Calu3 (cell line): ENCODE measurements at regions not wholly inside any gene's neighbourhood (a gene's known extent, or its start where the extent isn't known, plus 50 kb on each side); places are given as distances from the start of the nearest gene placed in this dataset.

Experiments
- BruUV-seq: library from RNA; stranded (reverse); fragments of 400-500 nt; replicated peaks from 2 replicates; lab custom pipeline; 2021; lab: Mats Ljungman, UMichigan
- CTCF ChIA-PET: fragments of 300-600 bp; sonication (Branson Sonifier 250); formaldehyde crosslinking; loops from one replicate; lab custom pipeline; 2022; ENCODE audit warnings: antibody characterized with exemption; lab: Charles Lee
- DNase-seq: peaks from one replicate; pipeline ENCODE4 v3.0.0; 2022
- H3K27ac Mint-ChIP-seq: one replicate; pipeline ENCODE4 v1.8.0; 2022; ENCODE audit warnings: mixed read lengths; ENCODE audit not compliant: unreplicated experiment
- H3K27me3 Mint-ChIP-seq: one replicate; pipeline ENCODE4 v1.8.0; 2022; ENCODE audit warnings: mixed read lengths; ENCODE audit not compliant: unreplicated experiment
- H3K36me3 Mint-ChIP-seq: one replicate; pipeline ENCODE4 v1.8.0; 2022; ENCODE audit warnings: mild to moderate bottlenecking, moderate library complexity, mixed read lengths; ENCODE audit not compliant: insufficient read depth, unreplicated experiment
- H3K4me1 Mint-ChIP-seq: one replicate; pipeline ENCODE4 v1.8.0; 2022; ENCODE audit warnings: mild to moderate bottlenecking, low read depth, mixed read lengths; ENCODE audit not compliant: unreplicated experiment
- H3K4me3 Mint-ChIP-seq: one replicate; pipeline ENCODE4 v1.8.0; 2022; ENCODE audit warnings: mild to moderate bottlenecking, low read depth, moderate library complexity, mixed read lengths; ENCODE audit not compliant: unreplicated experiment
- H3K9me3 Mint-ChIP-seq: one replicate; pipeline ENCODE4 v1.8.0; 2022; ENCODE audit warnings: low read depth, mixed read lengths; ENCODE audit not compliant: unreplicated experiment
- CTCF ChIP-seq: fragments of 200-600 bp; IDR thresholded peaks from one replicate; pipeline ENCODE4 v1.8.0; 2022; ENCODE audit warnings: antibody characterized with exemption; ENCODE audit not compliant: unreplicated experiment
- intact Hi-C: fragments of 100-400 bp; cut with micrococcal nuclease; formaldehyde crosslinking; loops from one replicate; pipeline ENCODE4 v1.10.0; 2022; ENCODE audit not compliant: unreplicated experiment

- no peak for TF ChIP-seq CTCF
- no TSS peak for BruUV-seq
- Mint-ChIP-seq H3K4me3 (no peak overlapping the region), H3K36me3 (no peaks in the 10 kb centered on the region), H3K27ac (no peak overlapping the region), H3K4me1 (no peaks in the 10 kb centered on the region), H3K27me3 (peaks cover 82% of the 10 kb centered on the region), H3K9me3 (no peaks in the 10 kb centered on the region)
- intact Hi-C loops, result no loop called here
- CTCF ChIA-PET, result no interaction called here
- no peak for DNase-seq
These were observed 66.6 kb upstream of the GDNF start for GRCh38 chr5:37906416-37906815.

GRCh38 chr5:37905230-37905629 is 65.4 kb upstream of the GDNF start:
- peaks cover 79% of the 10 kb centered on the region for H3K27me3 Mint-ChIP-seq
- no peak overlapping the region for H3K4me3 Mint-ChIP-seq
- CTCF ChIA-PET, result no interaction called here
- TF ChIP-seq CTCF, result no peak
- BruUV-seq, result no TSS peak
- H3K4me1 Mint-ChIP-seq, result no peaks in the 10 kb centered on the region
- H3K27ac Mint-ChIP-seq, result no peak overlapping the region
- no peak for DNase-seq
- no peaks in the 10 kb centered on the region for H3K36me3 Mint-ChIP-seq
- intact Hi-C loops, result no loop called here
- H3K9me3 Mint-ChIP-seq, result no peaks in the 10 kb centered on the region

- CTCF ChIA-PET, result interaction anchor here (0.6 kb wide), 1 partner anchor 135 kb away, joined by 3 read pairs; no protein-coding TSS in a partner anchor
- Mint-ChIP-seq H3K4me1 (no peaks in the 10 kb centered on the region), H3K4me3 (no peak overlapping the region), H3K36me3 (no peaks in the 10 kb centered on the region), H3K27ac (no peak overlapping the region), H3K9me3 (no peaks in the 10 kb centered on the region), H3K27me3 (peaks cover 77% of the 10 kb centered on the region)
- no peak for DNase-seq
- no TSS peak for BruUV-seq
- intact Hi-C loops, result no loop called here
- TF ChIP-seq CTCF, result no peak
These were observed 62.5 kb upstream of the GDNF start for GRCh38 chr5:37902323-37902722.

- peaks cover 77% of the 10 kb centered on the region for H3K27me3 Mint-ChIP-seq
- H3K4me1 Mint-ChIP-seq, result no peaks in the 10 kb centered on the region
- no peak for TF ChIP-seq CTCF
- CTCF ChIA-PET, result no interaction called here
- no peak overlapping the region for H3K4me3 Mint-ChIP-seq
- no peak overlapping the region for H3K27ac Mint-ChIP-seq
- BruUV-seq, result no TSS peak
- H3K36me3 Mint-ChIP-seq, result no peaks in the 10 kb centered on the region
- intact Hi-C loops, result no loop called here
- DNase-seq, result peak; percentile 2
- no peaks in the 10 kb centered on the region for H3K9me3 Mint-ChIP-seq
These were observed 60.9 kb upstream of the GDNF start for GRCh38 chr5:37900692-37901091.
